ENCODE measurements at regions not wholly inside any gene's neighbourhood (a gene's known extent, or its start where the extent isn't known, plus 50 kb on each side); places are given as distances from the start of the nearest gene placed in this dataset.

GRCh38 chr1:201695607-201696006, 133.3 kb upstream of the IPO9 start:
- no peak overlapping the region for H3K4me3 Mint-ChIP-seq (ENCODE audit: unreplicated experiment)
- no peak overlapping the region for H3K27ac Mint-ChIP-seq (ENCODE audit: unreplicated experiment)
- no peak for TF ChIP-seq CTCF (IDR thresholded peaks at IDR 0.05; ENCODE audit: unreplicated experiment)
- DNase-seq (ENCODE audit: low spot score): no peak
- H3K9me3 Mint-ChIP-seq (ENCODE audit: unreplicated experiment): no peaks in the 10 kb centered on the region
- peaks cover 4% of the 10 kb centered on the region for H3K4me1 Mint-ChIP-seq (ENCODE audit: unreplicated experiment)
- H3K27me3 Mint-ChIP-seq (ENCODE audit: unreplicated experiment): peaks cover 12% of the 10 kb centered on the region
- peaks cover 13% of the 10 kb centered on the region for H3K36me3 Mint-ChIP-seq (ENCODE audit: low read depth, unreplicated experiment)

GRCh38 chr1:201696217-201696761, 132.7 kb upstream of the IPO9 start:
- Mint-ChIP-seq H3K27me3 (ENCODE audit: unreplicated experiment) (peaks cover 12% of the 10 kb centered on the region), H3K4me3 (ENCODE audit: unreplicated experiment) (no peak overlapping the region), H3K36me3 (ENCODE audit: low read depth, unreplicated experiment) (peaks cover 7% of the 10 kb centered on the region), H3K9me3 (ENCODE audit: unreplicated experiment) (no peaks in the 10 kb centered on the region), H3K27ac (ENCODE audit: unreplicated experiment) (peak overlapping the region; percentile 52), H3K4me1 (ENCODE audit: unreplicated experiment) (peaks cover 4% of the 10 kb centered on the region)
- no peak for TF ChIP-seq CTCF (IDR thresholded peaks at IDR 0.05; ENCODE audit: unreplicated experiment)
- DNase-seq (ENCODE audit: low spot score): no peak

- H3K27me3 Mint-ChIP-seq (ENCODE audit: unreplicated experiment): peaks cover 14% of the 10 kb centered on the region
- no peak for DNase-seq (ENCODE audit: low spot score)
- TF ChIP-seq CTCF (IDR thresholded peaks at IDR 0.05; ENCODE audit: unreplicated experiment): no peak
- H3K36me3 Mint-ChIP-seq (ENCODE audit: low read depth, unreplicated experiment): peaks cover 13% of the 10 kb centered on the region
- H3K27ac Mint-ChIP-seq (ENCODE audit: unreplicated experiment): no peak overlapping the region
- no peak overlapping the region for H3K4me3 Mint-ChIP-seq (ENCODE audit: unreplicated experiment)
- no peaks in the 10 kb centered on the region for H3K9me3 Mint-ChIP-seq (ENCODE audit: unreplicated experiment)
- peaks cover 4% of the 10 kb centered on the region for H3K4me1 Mint-ChIP-seq (ENCODE audit: unreplicated experiment)
Measured at GRCh38 chr1:201697174-201697573, 131.8 kb upstream of the IPO9 start.

GRCh38 chr1:201701831-201702230, 127.1 kb upstream of the IPO9 start:
- DNase-seq (ENCODE audit: low spot score): no peak
- no peak overlapping the region for H3K4me3 Mint-ChIP-seq (ENCODE audit: unreplicated experiment)
- no peaks in the 10 kb centered on the region for H3K9me3 Mint-ChIP-seq (ENCODE audit: unreplicated experiment)
- peaks cover 4% of the 10 kb centered on the region for H3K4me1 Mint-ChIP-seq (ENCODE audit: unreplicated experiment)
- H3K36me3 Mint-ChIP-seq (ENCODE audit: low read depth, unreplicated experiment): peaks cover 13% of the 10 kb centered on the region
- H3K27ac Mint-ChIP-seq (ENCODE audit: unreplicated experiment): no peak overlapping the region
- no peak for TF ChIP-seq CTCF (IDR thresholded peaks at IDR 0.05; ENCODE audit: unreplicated experiment)
- H3K27me3 Mint-ChIP-seq (ENCODE audit: unreplicated experiment): peaks cover 6% of the 10 kb centered on the region

GRCh38 chr1:201702936-201703335, 126.0 kb upstream of the IPO9 start:
- Mint-ChIP-seq H3K9me3 (ENCODE audit: unreplicated experiment) (no peaks in the 10 kb centered on the region), H3K4me3 (ENCODE audit: unreplicated experiment) (no peak overlapping the region), H3K27ac (ENCODE audit: unreplicated experiment) (no peak overlapping the region), H3K4me1 (ENCODE audit: unreplicated experiment) (peaks cover 3% of the 10 kb centered on the region), H3K36me3 (ENCODE audit: low read depth, unreplicated experiment) (peaks cover 13% of the 10 kb centered on the region), H3K27me3 (ENCODE audit: unreplicated experiment) (peaks cover 6% of the 10 kb centered on the region)
- no peak for TF ChIP-seq CTCF (IDR thresholded peaks at IDR 0.05; ENCODE audit: unreplicated experiment)
- DNase-seq (ENCODE audit: low spot score): no peak
